ENCODE measurements at regions not wholly inside any gene's neighbourhood (a gene's known extent, or its start where the extent isn't known, plus 50 kb on each side); places are given as distances from the start of the nearest gene placed in this dataset.

DNA sequence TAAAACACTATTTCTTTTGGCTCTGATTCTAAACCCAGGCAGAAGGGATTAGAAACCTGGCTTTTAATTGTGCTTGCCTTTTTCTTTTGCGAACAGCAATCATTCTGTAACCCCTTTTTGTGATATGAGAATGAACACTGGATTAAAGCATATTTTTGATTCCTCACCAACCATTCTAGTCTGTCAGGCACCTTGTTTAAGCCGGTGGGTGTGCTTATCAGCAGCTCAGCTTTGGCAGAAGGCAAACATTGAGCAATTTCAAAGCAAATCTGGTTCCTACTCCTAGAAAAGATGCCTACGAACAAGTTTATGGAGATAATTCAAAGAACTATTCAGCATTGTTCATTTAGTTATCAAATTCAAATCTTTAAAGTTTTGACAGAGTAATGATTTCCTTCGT, 265.1 kb upstream of the FAM241A start:
- H3K9me3 Mint-ChIP-seq (ENCODE audit: unreplicated experiment): no peaks in the 10 kb centered on the region
- no peaks in the 10 kb centered on the region for H3K4me1 Mint-ChIP-seq (ENCODE audit: unreplicated experiment)
- H3K27me3 Mint-ChIP-seq (ENCODE audit: unreplicated experiment): no peaks in the 10 kb centered on the region
- TF ChIP-seq, protein P1, sequence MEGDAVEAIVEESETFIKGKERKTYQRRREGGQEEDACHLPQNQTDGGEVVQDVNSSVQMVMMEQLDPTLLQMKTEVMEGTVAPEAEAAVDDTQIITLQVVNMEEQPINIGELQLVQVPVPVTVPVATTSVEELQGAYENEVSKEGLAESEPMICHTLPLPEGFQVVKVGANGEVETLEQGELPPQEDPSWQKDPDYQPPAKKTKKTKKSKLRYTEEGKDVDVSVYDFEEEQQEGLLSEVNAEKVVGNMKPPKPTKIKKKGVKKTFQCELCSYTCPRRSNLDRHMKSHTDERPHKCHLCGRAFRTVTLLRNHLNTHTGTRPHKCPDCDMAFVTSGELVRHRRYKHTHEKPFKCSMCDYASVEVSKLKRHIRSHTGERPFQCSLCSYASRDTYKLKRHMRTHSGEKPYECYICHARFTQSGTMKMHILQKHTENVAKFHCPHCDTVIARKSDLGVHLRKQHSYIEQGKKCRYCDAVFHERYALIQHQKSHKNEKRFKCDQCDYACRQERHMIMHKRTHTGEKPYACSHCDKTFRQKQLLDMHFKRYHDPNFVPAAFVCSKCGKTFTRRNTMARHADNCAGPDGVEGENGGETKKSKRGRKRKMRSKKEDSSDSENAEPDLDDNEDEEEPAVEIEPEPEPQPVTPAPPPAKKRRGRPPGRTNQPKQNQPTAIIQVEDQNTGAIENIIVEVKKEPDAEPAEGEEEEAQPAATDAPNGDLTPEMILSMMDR (IDR thresholded peaks at IDR 0.05; ENCODE audit: unreplicated experiment): no peak
- no peaks in the 10 kb centered on the region for H3K36me3 Mint-ChIP-seq (ENCODE audit: low read depth, unreplicated experiment)
- H3K27ac Mint-ChIP-seq (ENCODE audit: unreplicated experiment): no peak overlapping the region
- H3K4me3 Mint-ChIP-seq (ENCODE audit: unreplicated experiment): no peak overlapping the region
- DNase-seq (ENCODE audit: low spot score): no peak

DNA sequence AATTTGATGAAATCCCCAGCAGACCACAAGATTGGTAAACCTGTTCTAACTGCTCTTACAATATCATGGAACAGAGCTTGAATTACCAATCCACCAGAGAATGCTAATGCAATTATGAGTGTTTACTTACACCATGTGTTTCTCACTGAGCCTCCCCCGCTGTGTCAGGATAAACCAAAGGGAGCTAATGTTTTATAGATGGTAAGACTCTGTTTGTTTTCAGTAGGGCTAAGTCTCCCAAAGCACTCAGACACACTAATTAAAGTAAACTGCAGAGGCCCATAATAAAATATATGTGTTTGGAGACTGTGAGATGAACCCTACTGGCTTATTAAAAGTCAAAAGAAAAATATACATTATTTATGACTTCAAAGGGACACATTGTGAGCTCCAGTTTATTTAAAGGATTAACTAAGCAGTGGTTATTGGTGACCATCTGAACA, 261.7 kb upstream of the FAM241A start:
- DNase-seq (ENCODE audit: low spot score): no peak
- Mint-ChIP-seq H3K4me3 (ENCODE audit: unreplicated experiment) (no peak overlapping the region), H3K27me3 (ENCODE audit: unreplicated experiment) (no peaks in the 10 kb centered on the region), H3K27ac (ENCODE audit: unreplicated experiment) (no peak overlapping the region), H3K36me3 (ENCODE audit: low read depth, unreplicated experiment) (no peaks in the 10 kb centered on the region), H3K4me1 (ENCODE audit: unreplicated experiment) (no peaks in the 10 kb centered on the region), H3K9me3 (ENCODE audit: unreplicated experiment) (no peaks in the 10 kb centered on the region)
- TF ChIP-seq, protein P1 (IDR thresholded peaks at IDR 0.05; ENCODE audit: unreplicated experiment): no peak

DNA sequence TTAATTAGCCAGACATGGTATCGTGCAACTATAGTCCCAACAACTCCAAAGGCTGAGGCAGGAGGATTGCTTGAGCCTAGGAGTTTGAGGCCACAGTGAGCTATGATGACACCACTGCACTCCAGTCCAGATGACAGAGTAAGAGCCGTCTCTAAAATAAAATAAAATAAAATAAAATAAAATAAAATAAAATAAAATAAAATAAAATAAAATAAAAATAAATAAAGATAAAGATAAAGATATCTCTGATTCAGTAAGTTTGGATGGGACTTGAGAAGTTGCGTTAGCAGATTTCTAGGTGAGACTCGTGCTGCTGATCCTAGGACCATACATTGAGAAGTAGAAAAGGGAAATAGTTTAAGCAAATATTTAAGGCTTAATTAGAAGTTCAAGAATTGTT, 254.8 kb upstream of the FAM241A start:
- TF ChIP-seq, protein P1 (IDR thresholded peaks at IDR 0.05; ENCODE audit: unreplicated experiment): no peak
- Mint-ChIP-seq H3K27me3 (ENCODE audit: unreplicated experiment) (no peaks in the 10 kb centered on the region), H3K4me3 (ENCODE audit: unreplicated experiment) (no peak overlapping the region), H3K36me3 (ENCODE audit: low read depth, unreplicated experiment) (no peaks in the 10 kb centered on the region), H3K4me1 (ENCODE audit: unreplicated experiment) (no peaks in the 10 kb centered on the region), H3K27ac (ENCODE audit: unreplicated experiment) (no peak overlapping the region), H3K9me3 (ENCODE audit: unreplicated experiment) (no peaks in the 10 kb centered on the region)
- DNase-seq (ENCODE audit: low spot score): no peak

DNA sequence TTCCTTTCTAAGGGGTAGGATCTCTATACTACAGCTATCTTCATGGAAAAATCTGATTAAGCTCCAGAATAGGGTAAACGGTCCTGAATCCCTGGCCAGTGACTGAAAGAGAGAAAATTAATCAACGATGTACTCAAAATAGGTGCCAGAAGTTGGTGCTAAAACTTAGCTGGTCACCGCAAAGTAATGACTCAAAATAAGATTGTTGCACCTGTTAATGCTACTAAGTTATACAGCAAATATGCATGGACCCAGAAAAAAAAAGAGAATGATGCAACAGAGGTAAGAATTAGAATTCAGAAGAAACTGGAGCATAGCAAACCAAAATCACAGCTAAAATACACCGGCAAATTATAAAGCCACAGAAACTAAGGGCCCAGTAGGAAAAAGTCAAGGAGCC, 239.7 kb upstream of the FAM241A start:
- Mint-ChIP-seq H3K27ac (ENCODE audit: unreplicated experiment) (no peak overlapping the region), H3K27me3 (ENCODE audit: unreplicated experiment) (no peaks in the 10 kb centered on the region), H3K4me3 (ENCODE audit: unreplicated experiment) (no peak overlapping the region), H3K4me1 (ENCODE audit: unreplicated experiment) (no peaks in the 10 kb centered on the region), H3K36me3 (ENCODE audit: low read depth, unreplicated experiment) (no peaks in the 10 kb centered on the region), H3K9me3 (ENCODE audit: unreplicated experiment) (no peaks in the 10 kb centered on the region)
- DNase-seq (ENCODE audit: low spot score): no peak
- TF ChIP-seq, protein P1 (IDR thresholded peaks at IDR 0.05; ENCODE audit: unreplicated experiment): no peak

DNA sequence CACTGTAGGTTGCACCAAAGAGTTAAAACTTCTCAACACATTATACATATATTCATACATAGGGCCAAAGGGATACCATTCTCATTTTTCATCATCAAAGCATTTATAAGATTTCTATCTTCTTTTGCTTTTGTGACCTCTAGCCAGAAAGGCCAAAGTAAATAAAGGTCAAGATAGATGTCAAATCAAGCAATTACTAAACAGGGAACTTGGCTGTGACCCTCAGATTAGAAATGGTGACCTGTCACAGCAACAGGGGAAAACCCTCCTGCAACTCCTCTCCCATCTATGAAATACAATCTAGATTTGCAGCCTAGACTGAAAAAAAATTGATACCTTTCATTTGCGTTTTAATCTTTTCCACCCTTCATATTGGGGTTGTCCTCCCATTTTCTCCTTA, 225.6 kb upstream of the FAM241A start:
- Mint-ChIP-seq H3K9me3 (ENCODE audit: unreplicated experiment) (no peaks in the 10 kb centered on the region), H3K27ac (ENCODE audit: unreplicated experiment) (no peak overlapping the region), H3K27me3 (ENCODE audit: unreplicated experiment) (no peaks in the 10 kb centered on the region), H3K36me3 (ENCODE audit: low read depth, unreplicated experiment) (no peaks in the 10 kb centered on the region), H3K4me3 (ENCODE audit: unreplicated experiment) (no peak overlapping the region), H3K4me1 (ENCODE audit: unreplicated experiment) (no peaks in the 10 kb centered on the region)
- no peak for DNase-seq (ENCODE audit: low spot score)
- TF ChIP-seq, protein P1 (IDR thresholded peaks at IDR 0.05; ENCODE audit: unreplicated experiment): no peak
